GF-D8 (cell line): ENCODE measurements at regions not wholly inside any gene's neighbourhood (a gene's known extent, or its start where the extent isn't known, plus 50 kb on each side); places are given as distances from the start of the nearest gene placed in this dataset.

Experiments used
- DNase-seq: peaks from one replicate; lab custom pipeline; 2025; lab: John Stamatoyannopoulos, UW

DNA sequence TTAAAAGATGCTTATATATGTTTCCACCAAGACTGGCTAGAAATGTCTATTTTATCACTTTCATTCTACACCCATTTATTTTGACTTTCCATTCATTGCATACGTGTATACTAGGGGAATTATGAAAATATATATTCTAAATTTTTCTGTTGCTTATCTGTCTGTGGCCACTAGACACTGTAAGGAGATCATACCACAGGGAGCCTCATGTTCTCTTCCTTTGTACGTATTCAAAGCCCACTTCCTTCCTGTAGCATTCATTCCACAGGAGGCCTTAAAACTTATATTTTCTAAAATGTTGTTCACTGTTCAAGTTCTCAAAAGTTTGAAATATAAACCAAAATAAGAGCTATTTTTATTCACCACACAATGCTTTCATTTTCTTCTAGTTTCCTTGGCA is 1848.9 kb upstream of the TENM3 start:
- no peak for DNase-seq

DNA sequence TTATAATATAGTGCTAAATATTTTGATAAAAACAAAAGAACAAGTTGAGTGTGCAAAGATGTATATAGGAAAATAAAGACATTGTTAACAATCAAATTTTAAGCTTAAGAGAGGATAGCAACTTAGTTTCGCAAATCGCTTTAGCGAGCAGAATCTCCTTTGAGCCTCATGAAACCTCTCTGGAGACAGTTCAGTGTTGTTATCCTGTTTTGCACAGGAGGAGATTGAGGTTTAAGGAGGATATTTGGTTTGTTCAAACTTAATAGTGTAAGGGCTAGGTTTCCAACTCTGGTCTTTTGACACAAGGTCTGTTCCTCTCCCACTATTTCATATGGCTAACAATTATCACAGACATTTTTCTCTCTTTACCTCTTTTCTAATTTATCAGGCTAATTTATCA is 1848.5 kb upstream of the TENM3 start:
- DNase-seq = peak; percentile 1

DNA sequence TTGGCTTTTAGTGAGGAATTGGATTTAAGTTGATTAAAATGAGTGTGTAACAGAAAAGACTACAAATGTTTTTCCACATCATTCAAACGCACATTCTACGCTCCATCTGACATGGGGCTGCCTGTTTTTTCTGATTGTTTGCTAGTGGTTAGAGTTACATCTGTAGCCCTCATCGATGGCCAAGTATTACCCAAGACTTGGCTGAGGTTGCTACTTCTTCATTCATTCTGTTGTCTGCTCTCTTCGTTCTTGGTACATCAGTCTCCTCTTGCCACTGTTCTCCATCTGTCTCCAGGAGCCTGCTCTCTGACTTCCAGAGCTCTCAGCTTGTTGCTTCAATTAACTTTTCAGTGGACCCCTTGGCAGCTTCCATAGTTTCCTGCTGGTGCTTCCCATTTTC is 1844.6 kb upstream of the TENM3 start:
- no peak for DNase-seq

DNA sequence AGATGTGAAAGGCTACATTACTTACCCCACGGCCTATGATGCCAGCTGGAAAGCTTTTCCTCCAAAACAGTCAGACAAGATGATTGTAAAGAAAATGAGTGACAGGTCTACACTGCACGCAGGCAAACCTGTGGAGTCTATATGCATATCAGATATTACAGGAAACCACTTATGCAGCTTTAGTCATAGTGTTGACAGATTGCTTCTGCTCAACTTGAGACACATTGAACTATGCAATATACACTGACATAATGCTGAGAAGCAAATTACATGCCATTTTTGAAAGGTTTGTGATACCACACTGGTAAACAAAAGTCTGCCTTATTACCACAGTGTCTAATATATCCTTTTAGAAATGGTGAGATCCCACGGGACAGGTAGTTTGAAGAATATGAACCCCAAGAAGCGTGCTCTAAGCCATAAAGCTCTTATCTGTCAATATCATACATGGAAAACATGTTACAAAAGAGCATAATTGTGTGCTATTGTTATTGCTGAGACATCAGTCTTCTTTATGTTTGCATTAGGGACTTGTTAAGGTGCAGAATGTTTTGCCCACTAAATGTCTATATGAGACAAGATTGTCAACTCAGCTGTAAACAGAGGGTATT is 1835.8 kb upstream of the TENM3 start:
- no peak for DNase-seq

DNA sequence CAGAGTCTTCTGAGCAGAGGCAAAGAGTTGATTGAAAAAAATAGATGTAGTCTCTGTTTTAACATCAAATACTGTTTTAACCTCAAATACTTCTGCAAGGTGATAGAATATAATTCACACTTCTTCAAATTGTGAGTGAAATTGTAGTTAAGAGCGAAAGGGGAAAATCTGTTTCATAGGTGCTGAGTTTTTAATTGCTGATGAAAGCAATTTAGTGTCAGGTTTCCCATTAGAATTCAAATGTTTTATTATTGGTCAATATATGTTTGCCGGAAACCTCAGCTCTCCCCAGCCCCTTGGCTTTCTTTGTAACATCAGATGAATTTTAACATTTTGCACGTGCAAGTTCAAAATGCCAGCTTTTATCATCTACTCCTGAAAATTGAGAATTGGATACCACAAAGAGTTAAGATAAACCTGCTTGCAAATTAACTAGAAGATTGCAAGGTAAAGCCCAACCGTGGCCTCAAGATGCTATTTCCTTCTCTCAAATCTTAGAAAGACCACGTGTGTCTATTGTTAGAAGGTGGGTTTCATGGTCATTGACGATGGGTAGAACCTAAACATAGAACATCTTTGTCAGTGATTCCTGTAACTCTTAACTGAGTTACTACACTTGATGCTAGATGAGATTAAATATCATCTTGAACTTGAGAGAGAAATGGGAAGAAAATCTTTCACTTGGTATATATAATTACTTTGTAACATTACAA is 1824.2 kb upstream of the TENM3 start:
- no peak for DNase-seq

DNA sequence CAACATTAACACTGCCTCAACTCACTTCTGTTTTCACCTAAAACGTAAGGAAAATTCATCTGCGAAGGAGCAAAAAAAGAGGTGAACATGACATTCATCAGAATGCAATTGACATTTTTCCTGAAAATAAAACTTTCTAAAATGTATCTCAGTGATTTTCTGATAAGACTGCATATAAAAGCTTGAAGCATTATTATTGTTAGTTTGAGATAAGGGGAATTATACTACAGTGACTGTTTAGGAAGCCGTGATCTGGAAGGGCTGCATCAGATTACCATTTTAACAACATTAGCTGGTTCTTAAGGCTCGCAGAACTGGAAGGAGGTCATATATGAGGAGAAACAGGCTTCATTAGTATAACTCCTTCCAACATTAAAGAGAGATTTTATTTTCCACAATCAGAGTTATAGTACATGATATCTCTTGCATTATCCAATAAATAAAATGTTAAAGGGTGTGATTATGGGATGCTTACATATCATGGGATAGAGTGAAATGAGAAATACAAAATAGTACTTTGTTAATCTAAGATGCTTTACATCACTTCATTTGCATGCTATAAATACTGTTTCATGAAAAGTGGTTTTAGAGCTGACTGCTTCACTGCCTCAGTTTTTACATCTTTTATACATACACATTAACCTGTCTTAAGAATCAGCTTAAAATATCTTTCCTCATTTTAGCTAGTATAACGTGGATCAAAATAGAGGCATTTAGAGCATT is 1820.1 kb upstream of the TENM3 start:
- DNase-seq = no peak

DNA sequence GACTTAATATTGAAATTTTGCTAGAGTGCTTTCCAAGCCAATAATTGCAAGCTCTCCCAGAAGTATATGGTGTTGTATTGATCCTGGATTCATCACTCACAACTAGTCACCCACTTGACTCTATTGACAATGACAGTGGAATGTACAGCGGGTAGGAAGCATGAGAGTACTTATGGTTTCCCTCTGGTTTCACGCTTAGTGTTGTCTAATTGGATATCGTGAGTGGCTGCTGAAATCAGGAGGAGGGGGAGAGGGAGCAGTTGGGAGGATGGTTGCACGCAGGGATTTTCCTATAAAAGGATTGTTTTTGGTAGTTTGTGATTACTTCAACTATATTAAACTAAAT is 1819.5 kb upstream of the TENM3 start:
- DNase-seq = no peak

DNA sequence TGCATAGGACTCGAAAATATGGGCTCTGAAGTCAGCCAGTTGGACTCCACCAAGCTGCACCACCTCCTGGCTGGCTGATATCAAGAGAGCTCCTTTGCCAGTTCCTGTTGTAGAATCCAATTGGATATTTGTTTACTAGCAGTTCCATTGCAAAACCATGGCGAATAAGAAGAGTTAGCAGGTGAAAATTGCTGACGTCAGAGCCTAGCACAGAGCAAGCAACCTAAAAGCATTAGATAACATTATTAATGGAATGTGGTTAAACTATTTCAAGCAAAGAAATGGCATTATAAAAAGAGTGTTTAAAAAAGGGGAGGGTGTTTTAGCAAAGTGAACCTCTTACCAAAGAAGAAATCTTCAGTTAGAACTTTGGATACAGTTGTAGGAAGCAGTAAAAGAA is 1816.3 kb upstream of the TENM3 start:
- DNase-seq = no peak

DNA sequence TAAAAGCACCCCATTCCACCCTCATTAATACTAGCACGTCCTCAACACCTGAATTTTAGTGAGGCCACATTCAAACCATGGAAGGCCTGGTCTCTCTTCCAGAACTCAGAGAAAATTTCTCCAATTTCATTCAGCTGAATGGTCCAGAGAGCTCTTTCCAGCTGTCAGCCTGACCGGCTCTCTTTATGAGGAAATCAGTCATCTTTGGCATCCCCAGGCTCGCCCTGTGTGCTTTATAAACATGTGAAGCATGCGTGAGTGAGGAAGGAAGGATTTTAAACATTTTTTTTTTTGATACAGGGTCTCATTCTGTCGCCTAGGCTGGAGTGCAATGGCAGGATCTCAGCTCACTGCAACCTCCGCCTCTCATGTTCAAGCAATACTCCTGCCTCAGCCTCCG is 1812.9 kb upstream of the TENM3 start:
- DNase-seq = no peak

DNA sequence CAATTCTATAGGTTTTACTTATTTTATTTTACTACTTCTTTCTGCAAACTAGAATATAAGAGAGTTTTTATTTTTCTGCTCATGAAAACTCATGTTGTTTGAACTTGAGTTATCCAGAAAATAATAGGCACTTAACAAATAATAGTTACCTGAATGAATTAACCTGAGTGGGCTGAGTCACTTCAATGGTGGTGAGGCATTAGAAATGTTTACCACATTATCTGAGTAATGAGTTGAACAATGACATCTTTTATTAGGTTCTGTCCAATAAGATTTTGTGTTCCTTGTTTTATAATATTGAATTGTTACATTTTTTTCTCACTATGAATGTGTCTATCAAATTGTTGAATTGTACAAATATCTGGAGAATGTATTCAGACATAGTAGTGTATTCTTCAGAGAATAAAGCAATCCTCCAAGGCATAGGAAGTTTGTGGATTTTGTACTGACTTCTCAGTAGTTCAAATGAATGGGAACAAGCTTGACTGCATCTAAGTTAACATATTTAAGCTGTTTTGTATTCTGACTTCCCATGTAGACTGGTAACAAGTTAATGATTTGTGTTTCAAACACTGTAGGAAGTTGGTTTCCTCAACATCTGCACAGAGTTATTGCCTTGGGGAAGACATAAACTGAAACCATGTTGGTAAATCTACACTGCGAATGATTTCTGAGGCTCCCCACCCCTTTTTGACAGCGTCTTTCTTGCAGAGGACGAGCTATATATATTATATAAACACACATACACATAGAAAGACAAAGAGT is 1808.9 kb upstream of the TENM3 start:
- DNase-seq = no peak

DNA sequence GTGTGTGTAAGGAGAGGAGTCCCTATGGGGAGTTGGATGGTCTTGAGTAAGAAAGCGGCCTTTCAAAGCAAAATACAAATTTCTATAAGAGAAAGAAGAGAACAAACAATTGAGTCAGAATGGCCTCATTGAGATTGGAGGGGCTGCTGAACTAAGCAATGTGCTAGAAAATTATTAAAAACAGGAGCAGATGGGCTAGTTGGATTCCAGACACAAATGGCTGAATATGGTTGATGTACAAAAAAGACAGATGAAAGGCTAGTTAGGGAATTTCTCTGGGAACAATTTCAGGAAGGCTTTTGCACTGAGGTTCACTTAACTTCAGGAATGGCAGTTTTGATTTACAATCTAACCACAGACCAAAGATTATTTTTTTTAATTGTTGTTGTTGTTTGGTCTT is 1806.8 kb upstream of the TENM3 start:
- no peak for DNase-seq

DNA sequence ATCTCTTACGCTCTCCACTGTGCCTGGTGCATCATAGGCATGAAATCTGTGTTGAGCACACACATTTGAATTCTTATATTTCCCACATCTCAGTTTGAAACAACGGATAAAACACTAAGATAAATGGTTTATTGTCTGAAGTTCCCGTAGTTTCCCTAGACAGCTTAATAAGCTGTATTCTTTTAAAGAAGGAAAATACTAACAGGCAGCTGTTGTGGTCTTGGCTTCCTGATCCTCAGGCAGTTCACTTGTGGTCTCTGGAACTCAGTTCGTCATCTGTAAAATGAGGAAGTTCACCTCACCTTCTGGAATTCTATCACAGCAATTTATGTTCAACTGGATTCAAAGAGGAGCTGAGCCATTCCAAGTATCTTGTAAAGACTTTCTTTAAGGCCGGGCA is 1805.6 kb upstream of the TENM3 start:
- no peak for DNase-seq

DNA sequence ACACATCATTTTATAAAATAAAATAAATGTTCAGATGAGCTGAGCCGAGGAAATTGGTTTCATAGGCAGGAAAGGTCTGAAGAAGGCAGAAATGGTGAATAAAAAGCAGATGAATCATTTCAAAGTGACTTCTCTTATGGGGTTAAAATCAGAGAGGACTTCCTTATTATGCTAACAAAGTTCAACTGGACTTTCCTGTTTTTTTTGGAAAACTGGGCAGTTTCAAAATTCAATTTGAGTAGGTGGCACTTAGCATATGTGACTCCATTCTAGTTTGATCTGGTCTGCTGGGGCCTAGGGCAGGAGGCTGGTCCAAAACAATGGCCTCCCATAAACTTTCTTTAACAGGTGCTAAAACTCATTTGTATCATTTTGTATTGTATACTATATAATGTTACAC is 1794.9 kb upstream of the TENM3 start:
- DNase-seq = no peak

DNA sequence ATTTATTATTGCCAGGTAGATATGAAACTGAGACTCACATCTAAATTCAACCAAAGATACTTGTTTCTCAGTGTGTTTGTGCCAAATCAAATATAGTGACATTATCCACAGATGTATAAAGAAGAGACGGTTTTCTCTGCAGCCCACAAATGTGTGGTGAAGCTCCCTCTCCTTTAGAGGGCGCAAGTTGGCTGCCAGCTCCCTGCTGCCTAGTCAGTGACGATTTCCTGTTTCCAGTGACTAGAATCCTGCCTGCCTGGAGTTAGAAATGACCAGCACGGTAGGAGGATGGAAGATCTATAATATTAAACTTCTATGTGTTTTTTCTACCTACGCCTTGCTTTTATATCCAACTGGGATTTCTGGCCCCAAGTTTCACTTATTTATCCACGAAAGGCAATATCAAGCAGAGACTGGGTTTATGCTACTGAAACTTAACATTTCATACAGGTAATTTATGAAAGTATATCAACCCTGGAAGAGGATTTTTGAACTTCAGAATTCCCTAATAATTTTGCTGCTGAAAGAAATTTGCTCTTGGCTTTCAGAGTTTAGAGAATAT is 1793.7 kb upstream of the TENM3 start:
- no peak for DNase-seq

DNA sequence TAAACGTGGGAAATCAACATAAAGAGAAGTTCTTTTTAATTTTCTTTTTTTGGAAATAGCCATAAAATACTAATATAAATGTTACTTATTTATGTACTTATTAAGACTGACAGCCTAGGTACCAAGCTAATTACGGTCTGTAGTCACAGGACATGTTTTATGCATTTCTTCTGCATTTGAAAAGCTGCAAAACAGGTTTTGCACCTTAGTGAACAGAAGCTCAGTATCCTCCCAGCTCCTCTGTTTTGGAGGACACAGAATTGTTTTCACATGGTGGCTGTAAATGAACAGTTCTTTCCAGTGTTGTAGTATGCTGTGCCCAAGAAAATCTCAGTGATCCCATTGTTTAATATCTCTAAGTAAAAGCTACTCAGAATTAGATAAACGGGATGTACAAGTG is 1788.0 kb upstream of the TENM3 start:
- DNase-seq = no peak

DNA sequence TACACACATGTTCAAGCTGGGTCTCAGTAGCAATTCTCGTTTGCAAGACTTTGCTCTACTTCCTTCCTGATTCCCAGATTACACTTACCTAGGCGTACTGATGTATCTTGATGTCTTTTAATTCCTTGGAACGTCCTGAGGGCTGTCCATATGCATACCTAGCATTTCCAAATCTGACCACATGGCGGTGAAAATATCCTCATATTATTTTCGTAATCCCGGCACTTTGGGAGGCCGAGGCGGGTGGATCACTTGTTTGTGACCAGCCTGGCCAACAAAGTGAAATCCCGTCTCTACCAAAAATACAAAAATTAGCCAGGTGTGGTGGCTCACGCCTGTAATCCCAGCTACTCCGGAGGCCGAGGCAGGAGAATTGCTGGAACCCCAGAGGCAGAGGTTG is 1786.3 kb upstream of the TENM3 start:
- no peak for DNase-seq

DNA sequence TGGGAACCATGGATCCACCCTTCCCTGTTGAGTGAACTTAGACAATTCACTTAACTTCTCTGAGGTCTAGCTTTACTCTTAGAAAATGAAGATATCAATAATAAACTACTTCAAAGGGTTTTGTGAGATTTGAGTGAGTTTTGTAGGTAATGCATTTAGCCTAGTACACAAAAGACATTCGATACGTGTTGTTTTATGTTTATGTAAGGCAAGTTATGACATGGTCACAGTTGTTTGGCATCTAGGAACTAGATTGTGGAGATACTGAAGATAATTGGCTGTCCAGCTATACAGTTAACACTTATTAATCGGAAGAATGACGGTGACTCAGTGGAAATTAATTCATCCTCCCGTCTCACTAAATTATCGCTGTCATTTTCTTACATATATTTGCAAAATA is 1781.1 kb upstream of the TENM3 start:
- DNase-seq = no peak

DNA sequence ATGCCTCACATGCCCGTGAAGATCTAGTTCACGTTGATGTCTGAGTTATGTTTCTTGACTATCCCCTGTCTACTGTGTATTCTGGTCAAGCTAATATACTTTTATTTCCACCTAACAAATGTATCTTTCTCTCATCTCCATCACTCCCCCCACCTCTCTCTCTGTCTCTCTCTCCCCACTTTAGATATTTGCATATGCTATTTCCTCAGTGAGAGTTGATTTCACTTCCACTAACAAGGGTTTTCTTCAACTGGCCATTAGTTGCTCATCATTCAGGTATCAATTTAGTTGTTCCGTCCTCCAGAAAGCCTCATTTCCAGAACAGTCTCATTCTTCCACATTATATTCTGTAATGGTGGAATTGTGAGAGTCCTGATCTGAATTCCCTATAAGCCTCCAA is 1777.8 kb upstream of the TENM3 start:
- DNase-seq = no peak

DNA sequence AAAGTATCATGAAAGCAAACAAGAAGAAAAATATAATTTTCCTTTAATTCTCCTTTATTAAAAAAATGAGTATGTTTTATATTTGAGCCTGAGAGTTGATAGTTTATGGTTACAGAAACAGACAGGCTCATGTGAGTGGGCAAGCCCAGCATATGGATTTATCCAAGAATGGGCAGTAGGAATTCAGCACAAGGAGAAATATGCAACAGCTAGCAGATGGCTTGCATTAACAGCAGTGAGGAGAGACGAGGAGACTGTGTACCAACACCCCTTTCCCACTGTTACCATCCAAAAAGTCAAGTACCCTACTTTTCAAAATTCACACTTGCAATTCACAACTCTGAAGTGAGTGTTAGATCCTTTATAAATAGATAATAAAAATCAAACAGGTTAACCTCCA is 1760.2 kb upstream of the TENM3 start:
- DNase-seq = no peak

DNA sequence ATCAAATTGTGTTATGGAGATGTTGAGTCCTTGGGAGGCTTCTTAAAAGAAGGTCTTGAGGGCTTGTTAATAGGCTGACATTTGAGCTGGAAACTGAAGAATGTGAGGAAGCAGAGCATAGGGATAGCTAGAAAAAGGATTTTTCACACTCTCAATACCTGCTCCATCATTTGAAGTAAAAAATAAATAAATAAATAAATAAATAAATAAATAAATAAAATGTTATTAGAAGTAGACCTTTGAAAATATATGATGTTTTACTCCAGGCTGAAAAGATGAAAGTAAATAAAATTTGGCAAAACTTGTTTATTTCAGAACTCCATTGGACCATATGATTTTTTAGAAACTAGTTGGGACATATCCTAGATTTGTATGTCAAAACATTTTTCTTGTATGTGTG is 1757.8 kb upstream of the TENM3 start:
- no peak for DNase-seq

DNA sequence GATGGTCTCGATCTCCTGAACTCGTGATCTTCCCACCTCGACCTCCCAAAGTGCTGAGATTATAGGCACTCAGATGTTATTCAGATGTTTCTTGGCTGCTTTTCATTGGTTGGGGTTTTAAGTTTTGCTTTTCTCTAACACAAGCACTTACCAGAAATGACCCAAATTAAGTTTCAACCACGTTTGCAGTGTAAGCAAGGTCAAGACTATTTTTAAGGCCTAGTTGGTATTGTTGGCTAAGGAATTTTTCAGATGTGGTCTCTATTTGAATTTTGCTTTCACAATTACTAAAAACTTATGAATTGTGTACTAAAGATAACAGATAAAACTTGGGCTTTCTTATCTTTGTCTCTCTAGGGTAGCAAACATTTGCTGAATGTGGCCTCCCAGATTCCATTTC is 1756.9 kb upstream of the TENM3 start:
- DNase-seq = no peak

DNA sequence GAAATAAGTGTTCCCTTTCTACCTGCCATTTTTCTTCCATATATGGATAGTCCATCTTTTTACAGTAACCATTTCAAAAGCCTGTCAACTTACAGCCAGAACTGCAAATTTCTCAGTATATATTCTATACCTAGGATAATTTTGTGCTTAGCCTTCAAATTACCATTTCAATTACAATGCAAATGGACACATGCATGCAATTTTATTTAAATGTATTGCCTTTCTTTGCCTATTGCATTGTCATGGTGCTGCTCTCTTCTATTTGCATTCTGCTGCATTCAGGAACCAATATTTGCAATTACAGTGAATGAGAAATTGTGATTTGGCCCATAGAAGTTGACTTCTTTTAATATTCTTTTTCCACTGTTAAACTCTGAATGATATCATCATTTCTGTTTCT is 1753.4 kb upstream of the TENM3 start:
- DNase-seq = no peak

DNA sequence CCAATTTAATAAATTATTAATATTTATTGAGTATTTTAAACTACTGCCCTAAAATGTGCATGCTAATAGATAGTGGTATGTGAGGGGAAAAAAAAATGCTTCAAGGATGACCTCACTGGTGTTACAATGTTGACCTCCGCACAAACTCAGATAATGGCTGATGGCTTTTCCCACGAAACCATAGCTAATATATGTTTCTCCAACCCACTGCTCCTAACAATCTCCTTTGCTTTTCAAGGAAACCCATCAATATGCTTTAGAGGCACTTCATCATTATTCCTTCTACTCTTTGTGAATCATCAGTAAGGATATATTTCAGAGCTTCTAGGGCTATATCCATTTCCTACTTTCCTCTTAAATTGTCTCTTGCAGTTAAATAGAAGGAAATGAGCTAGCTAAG is 1752.0 kb upstream of the TENM3 start:
- DNase-seq = no peak
